ENCODE measurements at regions not wholly inside any gene's neighbourhood (a gene's known extent, or its start where the extent isn't known, plus 50 kb on each side); places are given as distances from the start of the nearest gene placed in this dataset.

GRCh38 chr5:159411115-159411514 is 80.8 kb upstream of the IL12B start:
- no peak for DNase-seq (ENCODE audit: low read depth)
- no peak for TF ChIP-seq CTCF (conservative IDR thresholded peaks at IDR 0.05; ENCODE audit: low read length)
- no peak overlapping the region for H3K4me3 ChIP-seq (ENCODE audit: low read length)

- H3K4me3 ChIP-seq (ENCODE audit: low read length) = no peak overlapping the region
- TF ChIP-seq CTCF (conservative IDR thresholded peaks at IDR 0.05; ENCODE audit: low read length) = no peak
- no peak for DNase-seq (ENCODE audit: low read depth)
Observed at GRCh38 chr5:159412284-159413046, 82.2 kb upstream of the IL12B start.

- DNase-seq (ENCODE audit: low read depth) = no peak
- no peak for TF ChIP-seq CTCF (conservative IDR thresholded peaks at IDR 0.05; ENCODE audit: low read length)
Observed at GRCh38 chr5:159414021-159414420, 83.7 kb upstream of the IL12B start.

GRCh38 chr5:159415301-159415937 is 85.1 kb upstream of the IL12B start:
- H3K4me3 ChIP-seq (ENCODE audit: low read length) = peak overlapping the region; percentile 13
- no peak for TF ChIP-seq CTCF (conservative IDR thresholded peaks at IDR 0.05; ENCODE audit: low read length)
- DNase-seq (ENCODE audit: low read depth) = peak; percentile 13

More at GRCh38 chr5:159414021-159414420, 83.7 kb upstream of the IL12B start:
- no peak overlapping the region for H3K4me3 ChIP-seq (ENCODE audit: low read length)

GRCh38 chr5:159416438-159416837 is 86.2 kb upstream of the IL12B start:
- DNase-seq (ENCODE audit: low read depth) = no peak
- no peak overlapping the region for H3K4me3 ChIP-seq (ENCODE audit: low read length)
- TF ChIP-seq CTCF (conservative IDR thresholded peaks at IDR 0.05; ENCODE audit: low read length) = no peak

GRCh38 chr5:159417170-159417569 is 86.9 kb upstream of the IL12B start:
- TF ChIP-seq CTCF (conservative IDR thresholded peaks at IDR 0.05; ENCODE audit: low read length) = no peak
- H3K4me3 ChIP-seq (ENCODE audit: low read length) = no peak overlapping the region
- DNase-seq (ENCODE audit: low read depth) = no peak

GRCh38 chr5:159419576-159419975 is 89.3 kb upstream of the IL12B start:
- TF ChIP-seq CTCF (conservative IDR thresholded peaks at IDR 0.05; ENCODE audit: low read length) = no peak
- no peak for DNase-seq (ENCODE audit: low read depth)
- no peak overlapping the region for H3K4me3 ChIP-seq (ENCODE audit: low read length)

Data from AG10803 (cell line).